ENCODE measurements at regions not wholly inside any gene's neighbourhood (a gene's known extent, or its start where the extent isn't known, plus 50 kb on each side); places are given as distances from the start of the nearest gene placed in this dataset.

DNA sequence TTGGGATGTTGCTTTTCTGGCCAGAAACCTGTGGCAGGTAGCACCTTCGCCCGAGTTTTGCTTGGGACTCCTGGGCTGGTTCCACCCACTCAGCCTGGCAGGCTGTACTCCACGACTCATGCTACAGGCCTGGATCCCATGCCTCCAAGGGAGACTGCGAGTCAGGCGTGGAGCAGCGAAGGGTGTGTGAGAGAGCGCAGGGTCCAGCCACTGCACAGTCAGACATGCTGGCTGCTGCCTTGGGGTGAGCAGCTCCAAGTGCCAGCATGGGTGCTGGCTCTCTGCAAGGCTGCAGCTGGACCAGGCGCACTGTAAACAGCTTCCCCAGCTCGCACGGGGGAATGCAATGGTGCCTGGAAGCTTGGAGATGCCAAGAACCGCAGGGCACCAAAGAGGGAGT, 249.6 kb upstream of the EDIL3 start:
- TF ChIP-seq ZNF274 (IDR thresholded peaks at IDR 0.05; ENCODE audit: low read depth, low read length), result no peak
- TF ChIP-seq YY1 (IDR thresholded peaks at IDR 0.05; ENCODE audit: insufficient read depth, insufficient read length), result no peak
- no peak for TF ChIP-seq SUZ12 (IDR thresholded peaks at IDR 0.05; ENCODE audit: extremely low read depth, insufficient read depth, insufficient read length)
